H9 (cell line): ENCODE measurements at regions not wholly inside any gene's neighbourhood (a gene's known extent, or its start where the extent isn't known, plus 50 kb on each side); places are given as distances from the start of the nearest gene placed in this dataset.
A peak's percentile ranks its signal among the peaks of the same experiment; 100 is the strongest.

Experiments
- DNase-seq: peaks from one replicate; pipeline ENCODE4 v3.0.0-alpha.2; 2017
- H2AFZ ChIP-seq: one replicate; pipeline ENCODE4 v1.6.1; 2013; ENCODE audit warnings: mild to moderate bottlenecking, low read length, control low read depth, moderate library complexity
- H2AK5ac ChIP-seq: 2 replicates; pipeline ENCODE4 v1.6.1; 2013; ENCODE audit warnings: low read length, control low read depth, mixed read lengths; ENCODE audit not compliant: insufficient read length
- H2BK120ac ChIP-seq: one replicate; pipeline ENCODE4 v1.6.1; 2013; ENCODE audit warnings: low read depth, mild to moderate bottlenecking, low read length, control low read depth, inconsistent platforms; ENCODE audit not compliant: poor library complexity, severe bottlenecking
- H2BK12ac ChIP-seq: 2 replicates; pipeline ENCODE4 v1.6.1; 2013; ENCODE audit warnings: low read length, control low read depth, mixed read lengths, low read depth; ENCODE audit not compliant: insufficient read length
- H2BK15ac ChIP-seq: 2 replicates; pipeline ENCODE4 v1.6.1; 2013; ENCODE audit warnings: low read depth, low read length, control low read depth
- H2BK20ac ChIP-seq: one replicate; pipeline ENCODE4 v1.6.1; 2013; ENCODE audit warnings: low read depth, mild to moderate bottlenecking, low read length, control low read depth, inconsistent platforms; ENCODE audit not compliant: poor library complexity, severe bottlenecking
- H2BK5ac ChIP-seq: 2 replicates; pipeline ENCODE4 v1.6.1; 2013; ENCODE audit warnings: low read length, control low read depth, mixed read lengths; ENCODE audit not compliant: insufficient read length
- H3K14ac ChIP-seq: 2 replicates; pipeline ENCODE4 v1.6.1; 2013; ENCODE audit warnings: low read length, control low read depth; ENCODE audit not compliant: insufficient read depth
- H3K18ac ChIP-seq: 2 replicates; pipeline ENCODE4 v1.6.1; 2013; ENCODE audit warnings: low read depth, mild to moderate bottlenecking, mixed read lengths, low read length, control low read depth; ENCODE audit not compliant: insufficient read length
- H3K23ac ChIP-seq: 2 replicates; pipeline ENCODE4 v1.6.1; 2013; ENCODE audit warnings: low read length, control low read depth, mixed read lengths, low read depth; ENCODE audit not compliant: insufficient read length
- H3K23me2 ChIP-seq: 2 replicates; pipeline ENCODE4 v1.6.1; 2013; ENCODE audit warnings: low read depth, mild to moderate bottlenecking, mixed read lengths, low read length, control low read depth; ENCODE audit not compliant: insufficient read length, poor library complexity, severe bottlenecking
- H3K27ac ChIP-seq: 2 replicates; pipeline ENCODE4 v1.5.1; 2013; ENCODE audit warnings: low read length, control low read depth, mixed read lengths, low read depth; ENCODE audit not compliant: insufficient read length
- H3K27me3 ChIP-seq: 2 replicates; pipeline ENCODE4 v1.6.1; 2013; ENCODE audit warnings: low read length, control low read depth, inconsistent platforms; ENCODE audit not compliant: insufficient read depth
- H3K4ac ChIP-seq: 2 replicates; pipeline ENCODE4 v1.6.1; 2013; ENCODE audit warnings: low read depth, mild to moderate bottlenecking, control low read depth, inconsistent platforms, low read length, moderate library complexity
- H3K4me1 ChIP-seq: 2 replicates; pipeline ENCODE4 v1.6.1; 2013; ENCODE audit warnings: low read length, control low read depth, inconsistent platforms; ENCODE audit not compliant: insufficient read depth
- H3K4me2 ChIP-seq: 2 replicates; pipeline ENCODE4 v1.6.1; 2013; ENCODE audit warnings: low read length, control low read depth, mixed read lengths; ENCODE audit not compliant: insufficient read length, insufficient read depth
- H3K56ac ChIP-seq: 2 replicates; pipeline ENCODE4 v1.6.1; 2013; ENCODE audit warnings: low read depth, mild to moderate bottlenecking, mixed read lengths, low read length, control low read depth; ENCODE audit not compliant: insufficient read length
- H3K79me1 ChIP-seq: 2 replicates; pipeline ENCODE4 v1.6.1; 2013; ENCODE audit warnings: low read depth, mild to moderate bottlenecking, moderate library complexity, low read length, control low read depth, inconsistent platforms; ENCODE audit not compliant: insufficient read depth, poor library complexity, severe bottlenecking
- H3K79me2 ChIP-seq: 2 replicates; pipeline ENCODE4 v1.6.1; 2013; ENCODE audit warnings: low read length, control low read depth, inconsistent platforms; ENCODE audit not compliant: insufficient read depth
- H3K9ac ChIP-seq: 2 replicates; pipeline ENCODE4 v1.6.1; 2013; ENCODE audit warnings: low read length, control low read depth, mixed read lengths; ENCODE audit not compliant: insufficient read length; ENCODE audit errors: extremely low read depth
- H3K9me3 ChIP-seq: one replicate; pipeline ENCODE4 v1.6.1; 2013; ENCODE audit warnings: low read depth, low read length, inconsistent platforms; ENCODE audit not compliant: control insufficient read depth
- H3T11ph ChIP-seq: one replicate; pipeline ENCODE4 v1.6.1; 2013; ENCODE audit warnings: mild to moderate bottlenecking, low read length, control low read depth, inconsistent platforms
- H4K20me1 ChIP-seq: one replicate; pipeline ENCODE4 v1.6.1; 2013; ENCODE audit not compliant: control insufficient read depth, insufficient read length, insufficient read depth
- H4K5ac ChIP-seq: 2 replicates; pipeline ENCODE4 v1.6.1; 2013; ENCODE audit warnings: low read depth, mild to moderate bottlenecking, mixed read lengths, low read length, control low read depth; ENCODE audit not compliant: insufficient read length
- H4K8ac ChIP-seq: replicated peaks from 2 replicates; pipeline ENCODE4 v1.6.1; 2013; ENCODE audit warnings: low read length, control low read depth, mixed read lengths, low read depth; ENCODE audit not compliant: insufficient read length
- H4K91ac ChIP-seq: 2 replicates; pipeline ENCODE4 v1.6.1; 2013; ENCODE audit warnings: low read depth, mild to moderate bottlenecking, moderate library complexity, mixed read lengths, low read length, control low read depth; ENCODE audit not compliant: insufficient read length
- H3K27ac Mint-ChIP-seq, 3 experiments: 2 replicates in 2 of 3; 3 replicates in 1 of 3; pipeline ENCODE4 v1.8.0; 2020 to 2021; ENCODE audit warnings: mixed read lengths in 3 of 3, mild to moderate bottlenecking in 1 of 3, moderate library complexity in 1 of 3
- H3K27me3 Mint-ChIP-seq: 2 replicates; pipeline ENCODE4 v1.8.0; 2021; ENCODE audit warnings: low read depth, mild to moderate bottlenecking, moderate library complexity, mixed read lengths
- H3K36me3 Mint-ChIP-seq, 3 experiments: 2 replicates in 2 of 3; 3 replicates in 1 of 3; pipeline ENCODE4 v1.8.0; 2020 to 2021; ENCODE audit warnings: low read depth in 3 of 3, mixed read lengths in 3 of 3; ENCODE audit not compliant: insufficient read depth in 1 of 3
- H3K4me1 Mint-ChIP-seq, 2 experiments: 2 replicates each; pipeline ENCODE4 v1.8.0; 2020; ENCODE audit warnings: mixed read lengths in 2 of 2
- H3K4me3 Mint-ChIP-seq, 2 experiments: 2 replicates in 1 of 2; 3 replicates in 1 of 2; pipeline ENCODE4 v1.8.0; 2020 to 2021; ENCODE audit warnings: mild to moderate bottlenecking in 2 of 2, mixed read lengths in 2 of 2, moderate library complexity in 1 of 2
- H3K9me3 Mint-ChIP-seq, 2 experiments: 2 replicates in 1 of 2; 3 replicates in 1 of 2; pipeline ENCODE4 v1.8.0; 2020; ENCODE audit warnings: mild to moderate bottlenecking in 2 of 2, mixed read lengths in 2 of 2, moderate library complexity in 1 of 2
- WGBS: extraction: QIAGEN DNeasy Blood & Tissue Kit; methylation state at CpG from one replicate; pipeline ENCODE4 v1.1.7; 2013; ENCODE audit warnings: missing lambda C conversion rate, low lambda C conversion rate, mixed read lengths; ENCODE audit not compliant: insufficient read length; ENCODE audit errors: extremely low coverage; 5-methylcytosine and 5-hydroxymethylcytosine counted together
- TF ChIP-seq, protein P1 (sequence below): fragments of 200-600 bp; sonication (generic); conservative IDR thresholded peaks from 3 replicates; pipeline ENCODE4 v1.8.0; 2021; ENCODE audit warnings: antibody characterized with exemption, mild to moderate bottlenecking

DNA sequence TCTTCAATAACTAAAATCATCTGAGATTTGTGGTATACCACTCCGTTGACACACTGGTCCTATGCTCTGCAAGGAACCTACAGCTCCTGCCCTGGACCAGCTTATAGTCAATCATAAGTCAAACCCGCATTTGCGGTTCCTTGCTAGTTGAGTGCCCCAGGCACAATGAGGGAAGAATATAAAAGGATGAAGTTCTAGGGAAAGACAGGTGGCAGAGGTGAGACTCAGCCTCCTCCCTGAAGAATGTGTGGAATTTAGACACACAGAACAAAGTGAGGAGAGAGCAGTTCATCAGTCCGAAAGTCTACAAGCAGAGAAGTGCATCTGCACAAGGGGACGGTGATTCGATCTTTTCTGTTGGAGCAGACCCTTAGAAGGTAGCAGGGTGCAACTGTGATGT is 615.0 kb upstream of the FANCL start:
- Histone ChIP-seq H3K4ac (no peak overlapping the region), H3K14ac (no peak overlapping the region), H3T11ph (no peak overlapping the region), H3K18ac (no peak overlapping the region), H3K79me2 (no peaks in the 10 kb centered on the region), H3K23ac (no peak overlapping the region), H2BK12ac (no peak overlapping the region), H3K9me3 (no peaks in the 10 kb centered on the region), H4K8ac (no peak overlapping the region), H3K56ac (no peak overlapping the region), H2BK20ac (no peak overlapping the region), H2AK5ac (no peak overlapping the region), H4K20me1 (no peaks in the 10 kb centered on the region), H3K27ac (no peak overlapping the region), H3K9ac (no peak overlapping the region), H3K27me3 (no peaks in the 10 kb centered on the region), H2BK120ac (no peak overlapping the region), H2BK5ac (no peak overlapping the region), H3K4me1 (peaks cover 4% of the 10 kb centered on the region; the same call in 1 of the 2 replicates), H2BK15ac (no peak overlapping the region), H4K5ac (no peak overlapping the region), H3K79me1 (no peaks in the 10 kb centered on the region), H3K4me2 (no peak overlapping the region), H3K23me2 (no peaks in the 10 kb centered on the region), H4K91ac (no peak overlapping the region), H2AFZ (no peak overlapping the region)
- DNase-seq: peak; percentile 28
- Mint-ChIP-seq H3K27me3 (no peaks in the 10 kb centered on the region), H3K9me3 (peaks cover 4% of the 10 kb centered on the region in 2 experiments; a peak in 3 of 5 replicates), H3K4me1 (peaks cover 22 to 24% of the 10 kb centered on the region in 2 experiments), H3K36me3 (peaks cover 0 to 5% (median 0%) of the 10 kb centered on the region in 3 experiments; a peak in 2 of 7 replicates), H3K4me3 (no peak overlapping the region), H3K27ac (peak overlapping the region in 2 of 3 experiments; percentile 14 to 21; a peak in 2 of 7 replicates)
- no CpG with 5 or more reads among the region's 6 CpGs for WGBS
- TF ChIP-seq, protein P1, sequence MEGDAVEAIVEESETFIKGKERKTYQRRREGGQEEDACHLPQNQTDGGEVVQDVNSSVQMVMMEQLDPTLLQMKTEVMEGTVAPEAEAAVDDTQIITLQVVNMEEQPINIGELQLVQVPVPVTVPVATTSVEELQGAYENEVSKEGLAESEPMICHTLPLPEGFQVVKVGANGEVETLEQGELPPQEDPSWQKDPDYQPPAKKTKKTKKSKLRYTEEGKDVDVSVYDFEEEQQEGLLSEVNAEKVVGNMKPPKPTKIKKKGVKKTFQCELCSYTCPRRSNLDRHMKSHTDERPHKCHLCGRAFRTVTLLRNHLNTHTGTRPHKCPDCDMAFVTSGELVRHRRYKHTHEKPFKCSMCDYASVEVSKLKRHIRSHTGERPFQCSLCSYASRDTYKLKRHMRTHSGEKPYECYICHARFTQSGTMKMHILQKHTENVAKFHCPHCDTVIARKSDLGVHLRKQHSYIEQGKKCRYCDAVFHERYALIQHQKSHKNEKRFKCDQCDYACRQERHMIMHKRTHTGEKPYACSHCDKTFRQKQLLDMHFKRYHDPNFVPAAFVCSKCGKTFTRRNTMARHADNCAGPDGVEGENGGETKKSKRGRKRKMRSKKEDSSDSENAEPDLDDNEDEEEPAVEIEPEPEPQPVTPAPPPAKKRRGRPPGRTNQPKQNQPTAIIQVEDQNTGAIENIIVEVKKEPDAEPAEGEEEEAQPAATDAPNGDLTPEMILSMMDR: no peak
